ENCODE measurements at regions not wholly inside any gene's neighbourhood (a gene's known extent, or its start where the extent isn't known, plus 50 kb on each side); places are given as distances from the start of the nearest gene placed in this dataset.

DNA sequence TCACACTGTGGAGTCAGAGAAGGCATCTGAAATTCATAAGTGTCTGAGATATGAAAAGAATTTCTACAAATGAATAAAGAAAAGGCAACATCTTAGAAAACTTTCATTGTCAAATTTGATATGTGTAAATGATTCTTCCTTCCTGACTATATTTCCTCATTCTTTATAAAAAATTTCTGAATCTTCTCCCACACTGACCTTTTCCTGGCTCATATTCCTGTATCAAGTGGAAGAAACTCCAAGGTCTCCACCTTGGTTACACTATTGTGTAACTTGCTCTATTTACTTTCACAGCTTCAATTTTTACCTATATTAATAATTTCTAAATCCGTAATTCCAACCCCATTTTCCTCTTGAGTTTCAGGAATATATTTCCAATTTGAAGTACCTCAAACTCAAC lies 93.5 kb upstream of the FBXL7 start:
- no peak overlapping the region for H3K27ac Mint-ChIP-seq
- no peaks in the 10 kb centered on the region for H3K4me1 Mint-ChIP-seq (ENCODE audit: low read depth)
- no peak overlapping the region for H3K4me3 Mint-ChIP-seq
- H3K36me3 Mint-ChIP-seq (ENCODE audit: low read depth), result no peaks in the 10 kb centered on the region
- H3K9me3 Mint-ChIP-seq, result peaks cover 11% of the 10 kb centered on the region
- no peak for DNase-seq (ENCODE audit: low spot score)
- intact Hi-C loops (cut with micrococcal nuclease), result no loop called here
- no peaks in the 10 kb centered on the region for H3K27me3 Mint-ChIP-seq (ENCODE audit: insufficient read depth)

DNA sequence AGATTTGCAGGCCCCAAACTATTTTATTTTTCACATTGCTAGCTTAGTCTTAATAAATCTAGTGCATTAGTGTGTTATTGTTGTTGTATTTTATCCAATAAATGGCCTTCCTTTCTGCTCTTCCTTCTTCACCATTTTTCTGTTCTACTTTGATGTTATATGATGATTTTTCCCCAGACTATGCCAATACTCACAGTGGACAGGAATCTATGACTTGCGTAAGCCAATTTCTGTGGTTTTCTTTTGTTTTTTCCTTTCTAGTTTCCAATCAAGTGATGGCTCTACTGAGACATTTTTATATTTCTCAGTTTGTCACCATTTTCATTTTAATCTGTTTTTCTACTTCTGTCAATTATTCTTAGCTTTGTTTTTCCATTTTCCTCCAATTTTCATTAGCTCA lies 106.8 kb upstream of the FBXL7 start:
- Mint-ChIP-seq H3K27me3 (ENCODE audit: insufficient read depth) (no peaks in the 10 kb centered on the region), H3K27ac (no peak overlapping the region), H3K4me1 (ENCODE audit: low read depth) (no peaks in the 10 kb centered on the region), H3K4me3 (no peak overlapping the region), H3K9me3 (peaks cover 11% of the 10 kb centered on the region), H3K36me3 (ENCODE audit: low read depth) (no peaks in the 10 kb centered on the region)
- no peak for DNase-seq (ENCODE audit: low spot score)
- intact Hi-C loops (cut with micrococcal nuclease), result no loop called here

- no peak for DNase-seq (ENCODE audit: low spot score)
- no peak overlapping the region for H3K4me3 Mint-ChIP-seq
- intact Hi-C loops (cut with micrococcal nuclease), result no loop called here
- H3K9me3 Mint-ChIP-seq, result peaks cover 17% of the 10 kb centered on the region
- H3K4me1 Mint-ChIP-seq (ENCODE audit: low read depth), result no peaks in the 10 kb centered on the region
- H3K27ac Mint-ChIP-seq, result no peak overlapping the region
- no peaks in the 10 kb centered on the region for H3K36me3 Mint-ChIP-seq (ENCODE audit: low read depth)
- no peaks in the 10 kb centered on the region for H3K27me3 Mint-ChIP-seq (ENCODE audit: insufficient read depth)
Measured at GRCh38 chr5:15391704-15392397, 108.1 kb upstream of the FBXL7 start.

DNA sequence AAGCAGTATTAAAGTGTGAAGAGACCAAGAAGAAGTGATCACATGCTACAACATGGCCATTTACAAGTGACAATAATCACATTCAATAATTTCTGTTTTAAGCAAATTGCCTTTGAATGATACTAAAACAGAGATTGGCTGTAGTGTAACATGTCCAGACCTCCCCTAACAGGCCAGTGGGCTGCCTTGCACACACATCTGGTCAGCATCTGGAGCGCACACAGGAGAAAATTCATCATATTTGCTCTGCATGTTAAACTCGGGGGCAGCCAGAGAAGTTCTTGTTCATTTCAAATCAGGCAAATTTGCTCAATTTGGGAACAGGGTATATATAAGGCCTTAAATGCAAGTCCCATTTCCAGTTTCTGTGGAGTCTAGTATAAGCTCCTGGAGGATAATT lies 111.1 kb upstream of the FBXL7 start:
- Mint-ChIP-seq H3K36me3 (ENCODE audit: low read depth) (peaks cover 2% of the 10 kb centered on the region), H3K4me3 (no peak overlapping the region), H3K4me1 (ENCODE audit: low read depth) (no peaks in the 10 kb centered on the region), H3K27me3 (ENCODE audit: insufficient read depth) (no peaks in the 10 kb centered on the region), H3K9me3 (peaks cover 19% of the 10 kb centered on the region), H3K27ac (no peak overlapping the region)
- intact Hi-C loops (cut with micrococcal nuclease), result no loop called here
- no peak for DNase-seq (ENCODE audit: low spot score)

GRCh38 chr5:15387931-15388524 lies 112.0 kb upstream of the FBXL7 start:
- intact Hi-C loops (cut with micrococcal nuclease), result no loop called here
- peaks cover 12% of the 10 kb centered on the region for H3K9me3 Mint-ChIP-seq
- no peak overlapping the region for H3K4me3 Mint-ChIP-seq
- H3K4me1 Mint-ChIP-seq (ENCODE audit: low read depth), result no peaks in the 10 kb centered on the region
- H3K27ac Mint-ChIP-seq, result no peak overlapping the region
- no peaks in the 10 kb centered on the region for H3K27me3 Mint-ChIP-seq (ENCODE audit: insufficient read depth)
- peaks cover 2% of the 10 kb centered on the region for H3K36me3 Mint-ChIP-seq (ENCODE audit: low read depth)
- DNase-seq (ENCODE audit: low spot score), result no peak

- Mint-ChIP-seq H3K4me3 (no peak overlapping the region), H3K36me3 (ENCODE audit: low read depth) (peaks cover 2% of the 10 kb centered on the region), H3K9me3 (peaks cover 11% of the 10 kb centered on the region), H3K27ac (no peak overlapping the region), H3K27me3 (ENCODE audit: insufficient read depth) (no peaks in the 10 kb centered on the region), H3K4me1 (ENCODE audit: low read depth) (no peaks in the 10 kb centered on the region)
- DNase-seq (ENCODE audit: low spot score), result no peak
- intact Hi-C loops (cut with micrococcal nuclease), result no loop called here
Measured at GRCh38 chr5:15386122-15386521, 113.9 kb upstream of the FBXL7 start.

- intact Hi-C loops (cut with micrococcal nuclease), result no loop called here
- Mint-ChIP-seq H3K27me3 (ENCODE audit: insufficient read depth) (no peaks in the 10 kb centered on the region), H3K36me3 (ENCODE audit: low read depth) (peaks cover 2% of the 10 kb centered on the region), H3K4me3 (no peak overlapping the region), H3K9me3 (peaks cover 11% of the 10 kb centered on the region), H3K27ac (no peak overlapping the region), H3K4me1 (ENCODE audit: low read depth) (no peaks in the 10 kb centered on the region)
- no peak for DNase-seq (ENCODE audit: low spot score)
Measured at GRCh38 chr5:15385553-15385952, 114.4 kb upstream of the FBXL7 start.

GRCh38 chr5:15385037-15385436 lies 114.9 kb upstream of the FBXL7 start:
- peaks cover 2% of the 10 kb centered on the region for H3K36me3 Mint-ChIP-seq (ENCODE audit: low read depth)
- DNase-seq (ENCODE audit: low spot score), result no peak
- H3K4me3 Mint-ChIP-seq, result no peak overlapping the region
- H3K27me3 Mint-ChIP-seq (ENCODE audit: insufficient read depth), result no peaks in the 10 kb centered on the region
- H3K27ac Mint-ChIP-seq, result no peak overlapping the region
- H3K4me1 Mint-ChIP-seq (ENCODE audit: low read depth), result no peaks in the 10 kb centered on the region
- intact Hi-C loops (cut with micrococcal nuclease), result no loop called here
- H3K9me3 Mint-ChIP-seq, result peaks cover 14% of the 10 kb centered on the region

GRCh38 chr5:15384581-15384980 lies 115.4 kb upstream of the FBXL7 start:
- Mint-ChIP-seq H3K4me1 (ENCODE audit: low read depth) (no peaks in the 10 kb centered on the region), H3K27me3 (ENCODE audit: insufficient read depth) (no peaks in the 10 kb centered on the region), H3K9me3 (peaks cover 16% of the 10 kb centered on the region), H3K27ac (no peak overlapping the region), H3K4me3 (no peak overlapping the region), H3K36me3 (ENCODE audit: low read depth) (peaks cover 2% of the 10 kb centered on the region)
- no peak for DNase-seq (ENCODE audit: low spot score)
- intact Hi-C loops (cut with micrococcal nuclease), result no loop called here

GRCh38 chr5:15384176-15384575 lies 115.8 kb upstream of the FBXL7 start:
- Mint-ChIP-seq H3K27ac (no peak overlapping the region), H3K9me3 (peaks cover 16% of the 10 kb centered on the region), H3K27me3 (ENCODE audit: insufficient read depth) (no peaks in the 10 kb centered on the region), H3K36me3 (ENCODE audit: low read depth) (peaks cover 2% of the 10 kb centered on the region), H3K4me1 (ENCODE audit: low read depth) (no peaks in the 10 kb centered on the region), H3K4me3 (no peak overlapping the region)
- no peak for DNase-seq (ENCODE audit: low spot score)
- intact Hi-C loops (cut with micrococcal nuclease), result no loop called here

- no peaks in the 10 kb centered on the region for H3K4me1 Mint-ChIP-seq (ENCODE audit: low read depth)
Measured at GRCh38 chr5:15383469-15383868, 116.5 kb upstream of the FBXL7 start.

DNA sequence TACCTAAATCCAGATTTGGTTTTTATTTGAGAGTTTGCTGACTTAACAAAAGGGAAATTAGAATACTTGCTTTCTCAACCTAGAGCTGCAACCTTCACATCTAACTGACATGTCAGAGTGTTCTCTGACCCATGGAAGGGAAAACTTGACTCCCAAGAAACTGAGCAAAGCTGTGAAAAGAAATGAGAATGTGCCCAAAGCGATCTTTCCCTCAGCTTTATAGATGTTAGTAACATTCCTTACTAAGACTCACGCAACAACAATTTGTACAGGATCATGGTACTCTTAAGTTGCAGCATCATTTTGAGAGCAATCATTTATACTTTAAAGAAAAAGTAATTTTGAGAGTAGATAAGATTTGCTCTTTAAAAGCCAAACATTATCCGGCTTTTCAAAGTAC lies 117.0 kb upstream of the FBXL7 start:
- no peak overlapping the region for H3K27ac Mint-ChIP-seq
- peaks cover 22% of the 10 kb centered on the region for H3K9me3 Mint-ChIP-seq
- no peak for DNase-seq (ENCODE audit: low spot score)
- no peaks in the 10 kb centered on the region for H3K27me3 Mint-ChIP-seq (ENCODE audit: insufficient read depth)
- no peaks in the 10 kb centered on the region for H3K4me1 Mint-ChIP-seq (ENCODE audit: low read depth)
- intact Hi-C loops (cut with micrococcal nuclease), result no loop called here
- no peak overlapping the region for H3K4me3 Mint-ChIP-seq
- peaks cover 2% of the 10 kb centered on the region for H3K36me3 Mint-ChIP-seq (ENCODE audit: low read depth)

More at GRCh38 chr5:15383469-15383868, 116.5 kb upstream of the FBXL7 start:
- DNase-seq (ENCODE audit: low spot score), result no peak
- H3K4me3 Mint-ChIP-seq, result no peak overlapping the region
- peaks cover 2% of the 10 kb centered on the region for H3K36me3 Mint-ChIP-seq (ENCODE audit: low read depth)
- no peak overlapping the region for H3K27ac Mint-ChIP-seq
- peaks cover 18% of the 10 kb centered on the region for H3K9me3 Mint-ChIP-seq
- H3K27me3 Mint-ChIP-seq (ENCODE audit: insufficient read depth), result no peaks in the 10 kb centered on the region
- intact Hi-C loops (cut with micrococcal nuclease), result no loop called here

DNA sequence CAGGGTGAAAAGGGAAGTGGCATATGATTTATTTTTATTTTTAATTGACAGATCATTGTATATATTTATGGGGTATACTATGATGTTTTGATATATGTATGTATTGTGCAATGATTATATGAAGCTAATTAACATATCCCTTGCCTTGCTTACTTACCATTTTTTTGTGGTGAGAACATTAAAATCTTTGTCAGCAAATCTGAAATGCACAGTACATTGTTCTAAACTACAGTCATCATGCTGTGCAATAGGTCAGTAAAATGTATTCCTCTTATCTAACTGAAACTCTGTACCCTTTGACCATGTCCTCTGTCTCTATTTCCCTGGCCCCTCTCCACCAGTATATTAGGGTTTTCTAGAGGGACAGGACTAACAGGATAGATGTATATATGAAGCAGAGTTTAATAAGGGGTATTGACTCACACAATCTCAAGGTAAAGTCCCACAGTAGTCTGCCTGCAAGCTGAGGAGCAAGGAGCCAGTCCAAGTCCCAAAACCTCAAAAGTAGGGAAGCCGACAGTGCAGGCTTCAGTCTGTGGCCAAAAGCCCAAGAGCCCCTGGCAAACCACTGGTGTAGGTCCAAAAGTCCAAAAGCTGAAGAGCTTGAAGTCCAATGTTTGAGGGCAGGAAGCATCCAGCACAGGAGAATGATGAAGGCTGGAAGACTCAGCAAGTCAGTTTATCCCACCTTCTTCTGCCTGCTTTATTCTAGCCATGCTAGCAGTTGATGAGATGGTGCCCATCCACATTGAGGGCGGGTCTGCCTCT lies 122.2 kb upstream of the FBXL7 start:
- Mint-ChIP-seq H3K9me3 (peaks cover 11% of the 10 kb centered on the region), H3K36me3 (ENCODE audit: low read depth) (no peaks in the 10 kb centered on the region), H3K27me3 (ENCODE audit: insufficient read depth) (no peaks in the 10 kb centered on the region), H3K4me1 (ENCODE audit: low read depth) (no peaks in the 10 kb centered on the region), H3K27ac (no peak overlapping the region), H3K4me3 (no peak overlapping the region)
- intact Hi-C loops (cut with micrococcal nuclease), result no loop called here
- DNase-seq (ENCODE audit: low spot score), result no peak
